Loucy (cell line): ENCODE measurements at regions not wholly inside any gene's neighbourhood (a gene's known extent, or its start where the extent isn't known, plus 50 kb on each side); places are given as distances from the start of the nearest gene placed in this dataset.

Experiments used
- EZH2phosphoT487 ChIP-seq: fragments of 200-600 bp; IDR thresholded peaks from 2 replicates; pipeline ENCODE4 v1.6.1; 2018; ENCODE audit warnings: antibody characterized with exemption, mild to moderate bottlenecking, moderate library complexity, borderline replicate concordance
- TF ChIP-seq, protein P1 (sequence below): fragments of 200-600 bp; sonication (generic); conservative IDR thresholded peaks from 2 replicates; pipeline ENCODE4 v1.5.1; 2014; ENCODE audit warnings: mild to moderate bottlenecking, antibody characterized with exemption, low read length

DNA sequence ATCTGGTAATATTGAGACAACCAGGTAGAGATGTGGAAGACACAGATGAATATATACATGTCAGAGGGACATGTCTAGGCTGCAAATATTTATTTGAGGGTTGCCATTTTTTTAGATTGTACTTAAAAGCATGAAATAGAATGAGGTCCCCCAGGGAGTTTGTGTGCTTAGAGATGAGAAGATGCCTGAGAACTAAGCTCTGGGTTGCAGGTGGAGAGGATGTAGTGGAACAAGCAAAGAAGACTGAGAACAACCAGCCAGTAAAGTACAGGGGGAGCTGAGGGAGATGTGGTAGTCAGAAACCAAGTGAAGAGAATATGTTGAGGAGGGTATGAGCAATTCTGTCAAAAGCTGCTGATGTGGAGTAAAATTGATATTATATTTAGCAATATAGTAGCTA, 95.6 kb upstream of the UNC5C start:
- TF ChIP-seq, protein P1, sequence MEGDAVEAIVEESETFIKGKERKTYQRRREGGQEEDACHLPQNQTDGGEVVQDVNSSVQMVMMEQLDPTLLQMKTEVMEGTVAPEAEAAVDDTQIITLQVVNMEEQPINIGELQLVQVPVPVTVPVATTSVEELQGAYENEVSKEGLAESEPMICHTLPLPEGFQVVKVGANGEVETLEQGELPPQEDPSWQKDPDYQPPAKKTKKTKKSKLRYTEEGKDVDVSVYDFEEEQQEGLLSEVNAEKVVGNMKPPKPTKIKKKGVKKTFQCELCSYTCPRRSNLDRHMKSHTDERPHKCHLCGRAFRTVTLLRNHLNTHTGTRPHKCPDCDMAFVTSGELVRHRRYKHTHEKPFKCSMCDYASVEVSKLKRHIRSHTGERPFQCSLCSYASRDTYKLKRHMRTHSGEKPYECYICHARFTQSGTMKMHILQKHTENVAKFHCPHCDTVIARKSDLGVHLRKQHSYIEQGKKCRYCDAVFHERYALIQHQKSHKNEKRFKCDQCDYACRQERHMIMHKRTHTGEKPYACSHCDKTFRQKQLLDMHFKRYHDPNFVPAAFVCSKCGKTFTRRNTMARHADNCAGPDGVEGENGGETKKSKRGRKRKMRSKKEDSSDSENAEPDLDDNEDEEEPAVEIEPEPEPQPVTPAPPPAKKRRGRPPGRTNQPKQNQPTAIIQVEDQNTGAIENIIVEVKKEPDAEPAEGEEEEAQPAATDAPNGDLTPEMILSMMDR: no peak
- TF ChIP-seq EZH2phosphoT487: no peak
